Neural cell (in vitro differentiated cells): ENCODE measurements at regions not wholly inside any gene's neighbourhood (a gene's known extent, or its start where the extent isn't known, plus 50 kb on each side); places are given as distances from the start of the nearest gene placed in this dataset.

Experiments used
- H2AFZ ChIP-seq: fragments of 200-600, 300-800 bp; sonication (generic), shearing (Covaris generic); 2 replicates; pipeline ENCODE4 v1.6.0; 2014; ENCODE audit warnings: low read depth, mild to moderate bottlenecking, antibody characterized with exemption, low read length, moderate library complexity
- H3F3A ChIP-seq: fragments of 200-600 bp; shearing (Covaris generic); 2 replicates; pipeline ENCODE4 v1.6.1; 2016; ENCODE audit warnings: mild to moderate bottlenecking, moderate library complexity, mixed read lengths, antibody characterized with exemption, low read length; ENCODE audit not compliant: insufficient read depth, poor library complexity, severe bottlenecking
- H3K27ac ChIP-seq: fragments of 200-600, 300-800 bp; sonication (generic), shearing (Covaris generic); 2 replicates; pipeline ENCODE4 v1.5.1; 2014; ENCODE audit warnings: mild to moderate bottlenecking, low read length, moderate library complexity
- H3K27me3 ChIP-seq: fragments of 300-800, 200-600 bp; sonication (generic), shearing (Covaris generic); 2 replicates; pipeline ENCODE4 v1.6.0; 2014; ENCODE audit warnings: mild to moderate bottlenecking, low read depth, low read length, moderate library complexity; ENCODE audit not compliant: insufficient read depth
- H3K36me3 ChIP-seq: fragments of 300-800, 200-600 bp; sonication (generic), shearing (Covaris generic); 2 replicates; pipeline ENCODE4 v1.5.1; 2014; ENCODE audit warnings: mild to moderate bottlenecking, antibody characterized with exemption, low read length, moderate library complexity; ENCODE audit not compliant: insufficient read depth
- H3K4me2 ChIP-seq: fragments of 300-800, 200-600 bp; sonication (generic), shearing (Covaris generic); 2 replicates; pipeline ENCODE4 v1.6.0; 2014; ENCODE audit warnings: mild to moderate bottlenecking, low read length
- H3K4me3 ChIP-seq: fragments of 300-800, 200-600 bp; sonication (generic), shearing (Covaris generic); 2 replicates; pipeline ENCODE4 v1.5.1; 2014; ENCODE audit warnings: mild to moderate bottlenecking, low read length, moderate library complexity
- H3K79me2 ChIP-seq: fragments of 200-600 bp; shearing (Covaris generic); replicated peaks from 2 replicates; pipeline ENCODE4 v1.6.0; 2014; ENCODE audit warnings: mild to moderate bottlenecking, low read length, moderate library complexity; ENCODE audit not compliant: insufficient read depth
- H3K9ac ChIP-seq: fragments of 300-800, 200-600 bp; sonication (generic), shearing (Covaris generic); 2 replicates; pipeline ENCODE4 v1.6.1; 2016; ENCODE audit warnings: mild to moderate bottlenecking, low read length, mixed read lengths
- H3K9me2 ChIP-seq: fragments of 200-600 bp; shearing (Covaris generic); 2 replicates; pipeline ENCODE4 v1.6.1; 2016; ENCODE audit warnings: mild to moderate bottlenecking, low read length, mixed read lengths; ENCODE audit not compliant: insufficient read depth
- H3K9me3 ChIP-seq: fragments of 200-600, 300-800 bp; sonication (generic), shearing (Covaris generic); 2 replicates; pipeline ENCODE4 v1.6.1; 2016; ENCODE audit warnings: mild to moderate bottlenecking, mixed run types, low read length, moderate library complexity, mixed read lengths
- H4K20me1 ChIP-seq: fragments of 200-600 bp; shearing (Covaris generic); 2 replicates; pipeline ENCODE4 v1.6.1; 2016; ENCODE audit warnings: mild to moderate bottlenecking, mixed run types; ENCODE audit not compliant: insufficient read depth
- CTCF ChIP-seq: fragments of 450-650 bp; IDR thresholded peaks from 2 replicates; pipeline ENCODE4 v1.5.1; 2014; ENCODE audit warnings: antibody characterized with exemption, mild to moderate bottlenecking, moderate library complexity; ENCODE audit not compliant: poor library complexity, severe bottlenecking
- EP300 ChIP-seq: fragments of 450-650 bp; conservative IDR thresholded peaks from 2 replicates; pipeline ENCODE4 v1.6.1; 2014; ENCODE audit warnings: antibody characterized with exemption, mild to moderate bottlenecking, moderate library complexity; ENCODE audit not compliant: poor library complexity, severe bottlenecking
- EZH2 ChIP-seq: fragments of 200-600, 300-800 bp; shearing (Covaris generic), sonication (generic); IDR thresholded peaks from 2 replicates; pipeline ENCODE4 v1.6.1; 2014; ENCODE audit warnings: antibody characterized with exemption, low read length, borderline replicate concordance, mild to moderate bottlenecking; ENCODE audit not compliant: insufficient read depth, poor library complexity, severe bottlenecking
- MXI1 ChIP-seq: fragments of 450-650 bp; conservative IDR thresholded peaks from 2 replicates; pipeline ENCODE4 v1.6.1; 2014; ENCODE audit warnings: antibody characterized with exemption, mild to moderate bottlenecking; ENCODE audit not compliant: poor library complexity, severe bottlenecking
- POLR2AphosphoS5 ChIP-seq: IDR thresholded peaks from 2 replicates; pipeline ENCODE4 v1.6.1; 2012
- RAD21 ChIP-seq: fragments of 450-650 bp; conservative IDR thresholded peaks from 2 replicates; pipeline ENCODE4 v1.6.1; 2014; ENCODE audit warnings: antibody characterized with exemption, mild to moderate bottlenecking, moderate library complexity
- SMC3 ChIP-seq: fragments of 450-650 bp; conservative IDR thresholded peaks from 2 replicates; pipeline ENCODE4 v1.6.1; 2014; ENCODE audit warnings: antibody characterized with exemption, mild to moderate bottlenecking, moderate library complexity; ENCODE audit not compliant: poor library complexity
- TAF1 ChIP-seq: IDR thresholded peaks from 2 replicates; pipeline ENCODE4 v1.6.1; 2012; ENCODE audit warnings: low read depth
- TF ChIP-seq, protein P1 (sequence below): IDR thresholded peaks from 2 replicates; pipeline ENCODE4 v1.6.1; 2012; ENCODE audit warnings: borderline replicate concordance

GRCh38 chr9:107970726-107971125 lies 481.2 kb upstream of the KLF4 start:
- Histone ChIP-seq H3K9me3 (no peaks in the 10 kb centered on the region), H3K4me2 (no peak overlapping the region), H3K9ac (no peak overlapping the region), H3K27me3 (no peaks in the 10 kb centered on the region), H3K4me3 (no peak overlapping the region), H3F3A (no peaks in the 10 kb centered on the region), H3K79me2 (no peaks in the 10 kb centered on the region), H3K36me3 (no peaks in the 10 kb centered on the region), H3K27ac (no peak overlapping the region), H3K9me2 (no peaks in the 10 kb centered on the region), H4K20me1 (no peaks in the 10 kb centered on the region), H2AFZ (no peak overlapping the region)
- TF ChIP-seq RAD21 (no peak), TAF1 (no peak), CTCF (no peak), MXI1 (no peak), EP300 (no peak), EZH2 (no peak), POLR2AphosphoS5 (no peak), SMC3 (no peak)
- TF ChIP-seq, protein P1, sequence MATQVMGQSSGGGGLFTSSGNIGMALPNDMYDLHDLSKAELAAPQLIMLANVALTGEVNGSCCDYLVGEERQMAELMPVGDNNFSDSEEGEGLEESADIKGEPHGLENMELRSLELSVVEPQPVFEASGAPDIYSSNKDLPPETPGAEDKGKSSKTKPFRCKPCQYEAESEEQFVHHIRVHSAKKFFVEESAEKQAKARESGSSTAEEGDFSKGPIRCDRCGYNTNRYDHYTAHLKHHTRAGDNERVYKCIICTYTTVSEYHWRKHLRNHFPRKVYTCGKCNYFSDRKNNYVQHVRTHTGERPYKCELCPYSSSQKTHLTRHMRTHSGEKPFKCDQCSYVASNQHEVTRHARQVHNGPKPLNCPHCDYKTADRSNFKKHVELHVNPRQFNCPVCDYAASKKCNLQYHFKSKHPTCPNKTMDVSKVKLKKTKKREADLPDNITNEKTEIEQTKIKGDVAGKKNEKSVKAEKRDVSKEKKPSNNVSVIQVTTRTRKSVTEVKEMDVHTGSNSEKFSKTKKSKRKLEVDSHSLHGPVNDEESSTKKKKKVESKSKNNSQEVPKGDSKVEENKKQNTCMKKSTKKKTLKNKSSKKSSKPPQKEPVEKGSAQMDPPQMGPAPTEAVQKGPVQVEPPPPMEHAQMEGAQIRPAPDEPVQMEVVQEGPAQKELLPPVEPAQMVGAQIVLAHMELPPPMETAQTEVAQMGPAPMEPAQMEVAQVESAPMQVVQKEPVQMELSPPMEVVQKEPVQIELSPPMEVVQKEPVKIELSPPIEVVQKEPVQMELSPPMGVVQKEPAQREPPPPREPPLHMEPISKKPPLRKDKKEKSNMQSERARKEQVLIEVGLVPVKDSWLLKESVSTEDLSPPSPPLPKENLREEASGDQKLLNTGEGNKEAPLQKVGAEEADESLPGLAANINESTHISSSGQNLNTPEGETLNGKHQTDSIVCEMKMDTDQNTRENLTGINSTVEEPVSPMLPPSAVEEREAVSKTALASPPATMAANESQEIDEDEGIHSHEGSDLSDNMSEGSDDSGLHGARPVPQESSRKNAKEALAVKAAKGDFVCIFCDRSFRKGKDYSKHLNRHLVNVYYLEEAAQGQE: no peak

- H3K9me2 ChIP-seq: no peaks in the 10 kb centered on the region
- no peaks in the 10 kb centered on the region for H4K20me1 ChIP-seq
- H3K4me3 ChIP-seq: no peak overlapping the region
- H3F3A ChIP-seq: no peaks in the 10 kb centered on the region
- H2AFZ ChIP-seq: no peak overlapping the region
- H3K36me3 ChIP-seq: no peaks in the 10 kb centered on the region
- H3K27ac ChIP-seq: no peak overlapping the region
- TF ChIP-seq SMC3 (no peak), CTCF (no peak), TAF1 (no peak), RAD21 (no peak), EP300 (no peak), MXI1 (no peak), EZH2 (no peak), POLR2AphosphoS5 (no peak)
- TF ChIP-seq, protein P1: no peak
- H3K4me2 ChIP-seq: no peak overlapping the region
- H3K27me3 ChIP-seq: no peaks in the 10 kb centered on the region
- no peaks in the 10 kb centered on the region for H3K79me2 ChIP-seq
- H3K9me3 ChIP-seq: no peaks in the 10 kb centered on the region
- no peak overlapping the region for H3K9ac ChIP-seq
These were observed 480.2 kb upstream of the KLF4 start for GRCh38 chr9:107969727-107970126.
